Hematopoietic multipotent progenitor cell (in vitro differentiated cells): ENCODE measurements at regions not wholly inside any gene's neighbourhood (a gene's known extent, or its start where the extent isn't known, plus 50 kb on each side); places are given as distances from the start of the nearest gene placed in this dataset.
A peak's percentile ranks its signal among the peaks of the same experiment; 100 is the strongest.

ENCODE experiments used
- DNase-seq, 3 donors: peaks; one replicate each; pipeline ENCODE4 v3.0.0-alpha.2; 2011 to 2015; ENCODE audit warnings: low read depth in 2 of 3, low spot score in 2 of 3

- no peak for DNase-seq
Measured at GRCh38 chr1:2968471-2968881, 52.8 kb upstream of the ACTRT2 start.

GRCh38 chr1:2969011-2969844 is 52.0 kb upstream of the ACTRT2 start:
- no peak for DNase-seq

GRCh38 chr1:2969845-2970291 is 51.4 kb upstream of the ACTRT2 start:
- peak in 2 of 3 donors; percentile 22 to 33 for DNase-seq

GRCh38 chr1:2970311-2971071 is 50.8 kb upstream of the ACTRT2 start:
- DNase-seq: no peak

GRCh38 chr1:2971101-2971501 is 50.2 kb upstream of the ACTRT2 start:
- no peak for DNase-seq
